ENCODE measurements at regions not wholly inside any gene's neighbourhood (a gene's known extent, or its start where the extent isn't known, plus 50 kb on each side); places are given as distances from the start of the nearest gene placed in this dataset.

DNA sequence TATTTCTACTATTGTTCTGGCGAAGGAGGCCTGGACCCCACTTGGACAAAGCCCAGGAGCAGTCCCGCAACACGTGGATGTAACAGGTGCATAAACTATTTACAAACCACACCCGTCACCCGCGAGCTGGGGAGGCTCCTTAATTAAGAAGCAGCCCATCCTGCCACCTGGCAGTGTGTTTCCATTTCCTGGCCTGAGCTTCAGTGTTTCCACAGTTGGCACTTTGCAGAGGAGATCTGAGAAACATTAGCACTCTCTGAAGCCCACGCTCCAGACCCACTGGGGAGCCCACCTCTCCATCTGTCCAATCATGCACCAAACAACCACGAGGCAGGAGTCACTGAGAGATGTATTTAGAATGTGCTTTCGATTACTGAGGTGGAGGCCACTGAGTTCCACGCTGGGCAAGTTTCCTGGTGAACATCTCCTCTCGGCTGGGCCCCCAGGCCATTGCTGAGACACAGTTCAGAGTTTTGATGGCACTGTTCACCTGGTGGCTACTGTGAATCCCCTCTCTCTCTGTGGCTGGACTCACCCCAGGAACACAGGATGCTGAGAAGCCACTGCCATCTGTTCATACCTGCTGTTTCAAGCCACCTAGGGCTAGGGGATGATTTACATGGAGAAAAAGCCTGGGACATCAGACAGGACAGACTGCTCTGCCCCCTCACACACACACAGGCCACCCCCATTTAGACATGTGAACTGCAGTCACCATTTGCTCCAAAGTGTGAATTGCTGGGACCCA lies 129.1 kb downstream of the AIPL1 start:
- intact Hi-C loops (cut with DNase I), result no loop called here
- WGBS, result 78% methylated on average over 8 of the region's 11 CpGs
- no peak for TF ChIP-seq CTCF (IDR thresholded peaks at IDR 0.05)
- TF ChIP-seq POLR2A (IDR thresholded peaks at IDR 0.05; ENCODE audit: low read depth), result no peak
- TF ChIP-seq EP300 (IDR thresholded peaks at IDR 0.05), result no peak
- no peak for TF ChIP-seq POLR2AphosphoS5 (IDR thresholded peaks at IDR 0.05)

GRCh38 chr17:6304894-6305612 lies 129.9 kb downstream of the AIPL1 start:
- no peak for DNase-seq (ENCODE audit: extremely low spot score)
- TF ChIP-seq POLR2A (IDR thresholded peaks at IDR 0.05; ENCODE audit: low read depth) (no peak), CTCF (IDR thresholded peaks at IDR 0.05) (no peak), POLR2AphosphoS5 (IDR thresholded peaks at IDR 0.05) (no peak), EP300 (IDR thresholded peaks at IDR 0.05) (no peak)
- Histone ChIP-seq H3K36me3 (no peaks in the 10 kb centered on the region), H3K9me3 (no peaks in the 10 kb centered on the region), H3K4me3 (no peak overlapping the region), H3K4me1 (no peaks in the 10 kb centered on the region), H3K27ac (replicated peaks in 1 of 4) (no peak overlapping the region), H3K27me3 (peaks cover 0 to 15% (median 0%) of the 10 kb centered on the region in 4 donors)
- 76% methylated on average over 3 of the region's 3 CpGs for WGBS
- intact Hi-C loops (cut with DNase I), result no loop called here

More for the DNA sequence above, 129.1 kb downstream of the AIPL1 start:
- H3K4me3 ChIP-seq, result no peak overlapping the region
- DNase-seq (ENCODE audit: extremely low spot score), result no peak
- peaks cover 0 to 18% (median 0%) of the 10 kb centered on the region in 4 donors for H3K27me3 ChIP-seq
- H3K4me1 ChIP-seq, result no peaks in the 10 kb centered on the region
- no peaks in the 10 kb centered on the region for H3K36me3 ChIP-seq
- no peak overlapping the region for H3K27ac ChIP-seq (replicated peaks in 1 of 4)
- H3K9me3 ChIP-seq, result no peaks in the 10 kb centered on the region

DNA sequence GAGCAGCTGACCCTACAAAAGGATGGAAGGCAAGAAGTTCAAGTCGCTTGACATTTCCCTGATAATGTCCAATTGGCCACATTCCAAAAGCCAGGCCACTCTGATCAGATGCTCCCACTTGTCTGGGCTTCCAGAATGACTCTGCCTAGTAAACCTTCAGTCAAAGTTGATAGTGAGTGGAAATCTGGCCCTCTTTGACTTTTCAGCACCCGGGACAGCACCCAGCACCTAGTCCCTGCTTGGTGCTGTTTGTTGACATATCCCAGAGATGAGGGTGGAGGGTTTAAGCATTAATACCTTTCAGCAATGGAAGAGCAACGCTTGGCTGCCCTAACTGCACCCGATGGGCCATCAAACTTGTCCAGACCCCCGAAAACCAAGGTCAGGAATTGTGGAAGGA lies 131.3 kb downstream of the AIPL1 start:
- H3K4me3 ChIP-seq, result no peak overlapping the region
- WGBS, result 10% methylated on average over 5 of the region's 5 CpGs
- TF ChIP-seq CTCF (IDR thresholded peaks at IDR 0.05), result no peak
- TF ChIP-seq EP300 (IDR thresholded peaks at IDR 0.05), result no peak
- no peak for TF ChIP-seq POLR2A (IDR thresholded peaks at IDR 0.05; ENCODE audit: low read depth)
- TF ChIP-seq POLR2AphosphoS5 (IDR thresholded peaks at IDR 0.05), result no peak
- no peaks in the 10 kb centered on the region for H3K9me3 ChIP-seq
- intact Hi-C loops (cut with DNase I), result no loop called here
- peaks cover 0 to 27% (median 0%) of the 10 kb centered on the region in 4 donors for H3K27me3 ChIP-seq
- H3K4me1 ChIP-seq, result no peaks in the 10 kb centered on the region
- H3K36me3 ChIP-seq, result no peaks in the 10 kb centered on the region
- DNase-seq (ENCODE audit: extremely low spot score), result no peak
- no peak overlapping the region for H3K27ac ChIP-seq (replicated peaks in 1 of 4)

GRCh38 chr17:6299275-6299674 lies 135.6 kb downstream of the AIPL1 start:
- Histone ChIP-seq H3K36me3 (no peaks in the 10 kb centered on the region), H3K9me3 (no peaks in the 10 kb centered on the region), H3K27ac (replicated peaks in 1 of 4) (no peak overlapping the region), H3K27me3 (peaks cover 0 to 35% (median 0%) of the 10 kb centered on the region in 4 donors), H3K4me3 (no peak overlapping the region), H3K4me1 (no peaks in the 10 kb centered on the region)
- intact Hi-C loops (cut with DNase I), result no loop called here
- TF ChIP-seq EP300 (IDR thresholded peaks at IDR 0.05) (no peak), POLR2A (IDR thresholded peaks at IDR 0.05; ENCODE audit: low read depth) (no peak), CTCF (IDR thresholded peaks at IDR 0.05) (no peak), POLR2AphosphoS5 (IDR thresholded peaks at IDR 0.05) (no peak)
- 94% methylated on average over 3 of the region's 6 CpGs for WGBS
- no peak for DNase-seq (ENCODE audit: extremely low spot score)

All from esophagus muscularis mucosa (tissue), 4 donors.